PC-9 (cell line): ENCODE measurements at regions not wholly inside any gene's neighbourhood (a gene's known extent, or its start where the extent isn't known, plus 50 kb on each side); places are given as distances from the start of the nearest gene placed in this dataset.

Experiments used
- EZH2 ChIP-seq: fragments of 200-600 bp; sonication (generic); IDR thresholded peaks from 2 replicates; pipeline ENCODE4 v1.8.0; 2017; ENCODE audit warnings: antibody characterized with exemption, low read depth
- TF ChIP-seq, protein P1 (sequence below): fragments of 200-600 bp; sonication (generic); conservative IDR thresholded peaks from 2 replicates; pipeline ENCODE4 v1.6.1; 2017; ENCODE audit warnings: mixed run types, antibody characterized with exemption, mild to moderate bottlenecking, moderate library complexity

DNA sequence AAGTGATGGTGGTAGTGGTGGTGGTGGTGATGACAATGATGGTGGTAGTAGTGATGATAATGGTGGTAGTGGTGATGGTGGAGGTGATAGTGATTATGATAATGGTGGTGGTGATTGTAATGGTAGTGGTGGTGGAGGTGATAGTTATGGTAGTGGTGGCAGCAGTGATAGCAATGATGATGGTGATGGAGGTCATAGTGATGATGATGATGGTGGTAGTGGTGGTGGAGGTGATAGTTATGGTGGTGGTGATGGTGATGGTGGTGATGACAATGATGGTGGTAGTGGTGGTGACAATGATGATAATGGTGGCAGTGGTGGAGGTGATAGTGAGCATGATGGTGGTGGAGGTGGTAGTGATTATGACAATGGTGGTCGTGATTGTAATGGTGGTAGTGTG is 191.7 kb upstream of the RNF32 start:
- TF ChIP-seq, protein P1, sequence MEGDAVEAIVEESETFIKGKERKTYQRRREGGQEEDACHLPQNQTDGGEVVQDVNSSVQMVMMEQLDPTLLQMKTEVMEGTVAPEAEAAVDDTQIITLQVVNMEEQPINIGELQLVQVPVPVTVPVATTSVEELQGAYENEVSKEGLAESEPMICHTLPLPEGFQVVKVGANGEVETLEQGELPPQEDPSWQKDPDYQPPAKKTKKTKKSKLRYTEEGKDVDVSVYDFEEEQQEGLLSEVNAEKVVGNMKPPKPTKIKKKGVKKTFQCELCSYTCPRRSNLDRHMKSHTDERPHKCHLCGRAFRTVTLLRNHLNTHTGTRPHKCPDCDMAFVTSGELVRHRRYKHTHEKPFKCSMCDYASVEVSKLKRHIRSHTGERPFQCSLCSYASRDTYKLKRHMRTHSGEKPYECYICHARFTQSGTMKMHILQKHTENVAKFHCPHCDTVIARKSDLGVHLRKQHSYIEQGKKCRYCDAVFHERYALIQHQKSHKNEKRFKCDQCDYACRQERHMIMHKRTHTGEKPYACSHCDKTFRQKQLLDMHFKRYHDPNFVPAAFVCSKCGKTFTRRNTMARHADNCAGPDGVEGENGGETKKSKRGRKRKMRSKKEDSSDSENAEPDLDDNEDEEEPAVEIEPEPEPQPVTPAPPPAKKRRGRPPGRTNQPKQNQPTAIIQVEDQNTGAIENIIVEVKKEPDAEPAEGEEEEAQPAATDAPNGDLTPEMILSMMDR: no peak
- TF ChIP-seq EZH2: no peak
